GM21825 (cell line): ENCODE measurements at regions not wholly inside any gene's neighbourhood (a gene's known extent, or its start where the extent isn't known, plus 50 kb on each side); places are given as distances from the start of the nearest gene placed in this dataset.

Experiments used
- ATAC-seq: cut with Tn5 transposase; IDR thresholded peaks from one replicate; pipeline ENCODE4 v1.9.1; 2021; ENCODE audit warnings: mild to moderate bottlenecking, moderate library complexity; ENCODE audit not compliant: unreplicated experiment

- ATAC-seq = no peak
Measured at GRCh38 chr1:232111611-232112010, 485.0 kb downstream of the DISC1 start.

GRCh38 chr1:232110281-232111090, 483.9 kb downstream of the DISC1 start:
- no peak for ATAC-seq

GRCh38 chr1:232109391-232109790, 482.8 kb downstream of the DISC1 start:
- ATAC-seq = no peak

GRCh38 chr1:232108598-232108997, 482.0 kb downstream of the DISC1 start:
- no peak for ATAC-seq

GRCh38 chr1:232106415-232106814, 479.8 kb downstream of the DISC1 start:
- ATAC-seq = no peak

GRCh38 chr1:232105561-232105960, 479.0 kb downstream of the DISC1 start:
- no peak for ATAC-seq

- ATAC-seq = no peak
Measured at GRCh38 chr1:232101231-232101630, 474.6 kb downstream of the DISC1 start.

- ATAC-seq = no peak
Measured at GRCh38 chr1:232096751-232097150, 470.2 kb downstream of the DISC1 start.
